ENCODE measurements at regions not wholly inside any gene's neighbourhood (a gene's known extent, or its start where the extent isn't known, plus 50 kb on each side); places are given as distances from the start of the nearest gene placed in this dataset.

GRCh38 chr17:71649941-71650350 is 470.9 kb upstream of the SOX9 start:
- no peaks in the 10 kb centered on the region for H3K9me2 ChIP-seq (replicated peaks; ENCODE audit: low read depth, low read length)
- no peaks in the 10 kb centered on the region for H3K79me2 ChIP-seq (ENCODE audit: insufficient read depth, low read length)
- H3K9ac ChIP-seq (ENCODE audit: low read depth, low read length, poor library complexity, severe bottlenecking): no peak overlapping the region
- no peaks in the 10 kb centered on the region for H3K4me1 ChIP-seq (ENCODE audit: insufficient read depth, low read length, poor library complexity, severe bottlenecking)
- no peaks in the 10 kb centered on the region for H3K27me3 ChIP-seq (ENCODE audit: insufficient read depth, low read length, poor library complexity, severe bottlenecking)
- no peaks in the 10 kb centered on the region for H3K9me3 ChIP-seq (ENCODE audit: insufficient read depth, low read depth, low read length)
- H4K20me1 ChIP-seq (ENCODE audit: insufficient read depth, low read length, poor library complexity, severe bottlenecking): no peaks in the 10 kb centered on the region
- H2AFZ ChIP-seq (ENCODE audit: low read length): no peak overlapping the region
- H3F3A ChIP-seq (ENCODE audit: low read depth): no peaks in the 10 kb centered on the region
- H3K4me3 ChIP-seq (ENCODE audit: low read length, poor library complexity, severe bottlenecking): no peak overlapping the region
- no peak for TF ChIP-seq CTCF (conservative IDR thresholded peaks at IDR 0.05; ENCODE audit: low read length)
- TF ChIP-seq EZH2phosphoT487 (IDR thresholded peaks at IDR 0.05; ENCODE audit: borderline replicate concordance): no peak
- H3K36me3 ChIP-seq (ENCODE audit: insufficient read depth, low read length): no peaks in the 10 kb centered on the region
- H3K4me2 ChIP-seq (ENCODE audit: low read depth, low read length, poor library complexity, severe bottlenecking): no peak overlapping the region

- H3K9ac ChIP-seq (ENCODE audit: low read depth, low read length, poor library complexity, severe bottlenecking): no peak overlapping the region
These were observed 465.3 kb upstream of the SOX9 start for GRCh38 chr17:71655542-71655941.

GRCh38 chr17:71656964-71657858 is 463.6 kb upstream of the SOX9 start:
- Histone ChIP-seq H2AFZ (ENCODE audit: low read length) (no peak overlapping the region), H3F3A (ENCODE audit: low read depth) (no peaks in the 10 kb centered on the region), H3K9me3 (ENCODE audit: insufficient read depth, low read depth, low read length) (no peaks in the 10 kb centered on the region), H3K4me3 (ENCODE audit: low read length, poor library complexity, severe bottlenecking) (no peak overlapping the region), H3K27me3 (ENCODE audit: insufficient read depth, low read length, poor library complexity, severe bottlenecking) (no peaks in the 10 kb centered on the region), H3K9me2 (replicated peaks; ENCODE audit: low read depth, low read length) (no peaks in the 10 kb centered on the region), H3K9ac (ENCODE audit: low read depth, low read length, poor library complexity, severe bottlenecking) (no peak overlapping the region), H3K79me2 (ENCODE audit: insufficient read depth, low read length) (no peaks in the 10 kb centered on the region), H3K4me1 (ENCODE audit: insufficient read depth, low read length, poor library complexity, severe bottlenecking) (no peaks in the 10 kb centered on the region), H3K36me3 (ENCODE audit: insufficient read depth, low read length) (no peaks in the 10 kb centered on the region), H3K4me2 (ENCODE audit: low read depth, low read length, poor library complexity, severe bottlenecking) (no peak overlapping the region), H4K20me1 (ENCODE audit: insufficient read depth, low read length, poor library complexity, severe bottlenecking) (no peaks in the 10 kb centered on the region)
- TF ChIP-seq EZH2phosphoT487 (IDR thresholded peaks at IDR 0.05; ENCODE audit: borderline replicate concordance) (no peak), CTCF (conservative IDR thresholded peaks at IDR 0.05; ENCODE audit: low read length) (no peak)

More at GRCh38 chr17:71655542-71655941, 465.3 kb upstream of the SOX9 start:
- Histone ChIP-seq H3K4me2 (ENCODE audit: low read depth, low read length, poor library complexity, severe bottlenecking) (no peak overlapping the region), H3K27me3 (ENCODE audit: insufficient read depth, low read length, poor library complexity, severe bottlenecking) (no peaks in the 10 kb centered on the region), H3K79me2 (ENCODE audit: insufficient read depth, low read length) (no peaks in the 10 kb centered on the region), H3K36me3 (ENCODE audit: insufficient read depth, low read length) (no peaks in the 10 kb centered on the region), H3F3A (ENCODE audit: low read depth) (no peaks in the 10 kb centered on the region), H3K9me2 (replicated peaks; ENCODE audit: low read depth, low read length) (no peaks in the 10 kb centered on the region), H4K20me1 (ENCODE audit: insufficient read depth, low read length, poor library complexity, severe bottlenecking) (no peaks in the 10 kb centered on the region), H3K9me3 (ENCODE audit: insufficient read depth, low read depth, low read length) (no peaks in the 10 kb centered on the region), H3K4me3 (ENCODE audit: low read length, poor library complexity, severe bottlenecking) (no peak overlapping the region), H2AFZ (ENCODE audit: low read length) (no peak overlapping the region), H3K4me1 (ENCODE audit: insufficient read depth, low read length, poor library complexity, severe bottlenecking) (no peaks in the 10 kb centered on the region)
- TF ChIP-seq EZH2phosphoT487 (IDR thresholded peaks at IDR 0.05; ENCODE audit: borderline replicate concordance) (no peak), CTCF (conservative IDR thresholded peaks at IDR 0.05; ENCODE audit: low read length) (no peak)

All from Loucy (cell line).